ENCODE measurements at regions not wholly inside any gene's neighbourhood (a gene's known extent, or its start where the extent isn't known, plus 50 kb on each side); places are given as distances from the start of the nearest gene placed in this dataset.

GRCh38 chr5:32503261-32503660 lies 58.7 kb upstream of the ZFR start:
- no peak for TF ChIP-seq CTCF (IDR thresholded peaks at IDR 0.05)
- Histone ChIP-seq H3K36me3 (no peaks in the 10 kb centered on the region), H3K27ac (no peak overlapping the region), H3K4me3 (no peak overlapping the region), H3K4me1 (peaks cover 6 to 18% (median 13%) of the 10 kb centered on the region in 4 donors), H3K27me3 (no peaks in the 10 kb centered on the region), H3K9me3 (no peaks in the 10 kb centered on the region)
- no peak for DNase-seq
- in situ Hi-C loops (cut with MboI; ENCODE audit: low pct_ligation_motif_present in 1 of 4, low pct_unique_long_range_greater_than_20kb in 1 of 4, low sequenced_read_pairs in 3 of 4) (no loop called here), intact Hi-C loops (cut with DNase I; ENCODE audit: low total_unique reads) (no loop called here)
- whole genome bisulfite sequencing, 2 donors (ENCODE audit: low coverage in 1 of 2): 83% methylated on average over 7 of the region's 7 CpGs; no CpG with 5 or more reads in 1 of the 2 donors

GRCh38 chr5:32501071-32502002 lies 56.8 kb upstream of the ZFR start:
- Histone ChIP-seq H3K9me3 (no peaks in the 10 kb centered on the region), H3K27ac (no peak overlapping the region), H3K4me1 (peaks cover 6 to 17% (median 11%) of the 10 kb centered on the region in 4 donors), H3K4me3 (no peak overlapping the region), H3K27me3 (no peaks in the 10 kb centered on the region), H3K36me3 (no peaks in the 10 kb centered on the region)
- intact Hi-C loops (cut with DNase I; ENCODE audit: low total_unique reads): no loop called here
- 89 to 93% methylated on average over 10 to 16 of the region's 16 CpGs for WGBS, 2 donors (ENCODE audit: low coverage in 1 of 2)
- TF ChIP-seq EP300 (IDR thresholded peaks at IDR 0.05; ENCODE audit: low read depth) (no peak), POLR2A (IDR thresholded peaks at IDR 0.05) (no peak), POLR2AphosphoS5 (IDR thresholded peaks at IDR 0.05) (no peak), CTCF (IDR thresholded peaks at IDR 0.05) (no peak)
- no peak for DNase-seq
- in situ Hi-C loops (cut with MboI; ENCODE audit: low pct_ligation_motif_present in 1 of 4, low pct_unique_long_range_greater_than_20kb in 1 of 4, low sequenced_read_pairs in 3 of 4): no loop called here

- no peak overlapping the region for H3K4me3 ChIP-seq
- H3K9me3 ChIP-seq: no peaks in the 10 kb centered on the region
- intact Hi-C loops (cut with DNase I; ENCODE audit: low total_unique reads): no loop called here
- H3K27me3 ChIP-seq: no peaks in the 10 kb centered on the region
- DNase-seq: no peak
- in situ Hi-C loops (cut with MboI; ENCODE audit: low pct_ligation_motif_present in 1 of 4, low pct_unique_long_range_greater_than_20kb in 1 of 4, low sequenced_read_pairs in 3 of 4): no loop called here
- 67 to 80% methylated on average over 1 to 7 of the region's 7 CpGs for WGBS, 2 donors (ENCODE audit: low coverage in 1 of 2)
- peaks cover 0 to 7% (median 6%) of the 10 kb centered on the region in 4 donors for H3K4me1 ChIP-seq
- no peaks in the 10 kb centered on the region for H3K36me3 ChIP-seq
- H3K27ac ChIP-seq: no peak overlapping the region
- TF ChIP-seq CTCF (IDR thresholded peaks at IDR 0.05): no peak
- TF ChIP-seq EP300 (IDR thresholded peaks at IDR 0.05; ENCODE audit: low read depth): no peak
- TF ChIP-seq POLR2A (IDR thresholded peaks at IDR 0.05): no peak
- no peak for TF ChIP-seq POLR2AphosphoS5 (IDR thresholded peaks at IDR 0.05)
These were observed 55.6 kb upstream of the ZFR start for GRCh38 chr5:32500181-32500580.

GRCh38 chr5:32499261-32499660 lies 54.7 kb upstream of the ZFR start:
- Histone ChIP-seq H3K9me3 (no peaks in the 10 kb centered on the region), H3K27me3 (no peaks in the 10 kb centered on the region), H3K4me1 (peaks cover 0 to under 1% (median 0%) of the 10 kb centered on the region in 4 donors), H3K27ac (no peak overlapping the region), H3K36me3 (no peaks in the 10 kb centered on the region), H3K4me3 (no peak overlapping the region)
- no peak for TF ChIP-seq POLR2A (IDR thresholded peaks at IDR 0.05)
- TF ChIP-seq CTCF (IDR thresholded peaks at IDR 0.05): no peak
- no peak for TF ChIP-seq POLR2AphosphoS5 (IDR thresholded peaks at IDR 0.05)
- TF ChIP-seq EP300 (IDR thresholded peaks at IDR 0.05; ENCODE audit: low read depth): no peak
- 89 to 100% methylated on average over 1 to 2 of the region's 2 CpGs for WGBS, 2 donors (ENCODE audit: low coverage in 1 of 2)
- DNase-seq: no peak
- in situ Hi-C loops (cut with MboI; ENCODE audit: low pct_ligation_motif_present in 1 of 4, low pct_unique_long_range_greater_than_20kb in 1 of 4, low sequenced_read_pairs in 3 of 4) (loop anchor here in 1 of 4 donors (10.0 kb wide), 1 partner anchor 116 kb away; no protein-coding TSS in a partner anchor), intact Hi-C loops (cut with DNase I; ENCODE audit: low total_unique reads) (loop anchor here (5.0 kb wide), 1 partner anchor 88 kb away; the partner anchor contains the start of gene SUB1)
